ENCODE measurements at regions not wholly inside any gene's neighbourhood (a gene's known extent, or its start where the extent isn't known, plus 50 kb on each side); places are given as distances from the start of the nearest gene placed in this dataset.

DNA sequence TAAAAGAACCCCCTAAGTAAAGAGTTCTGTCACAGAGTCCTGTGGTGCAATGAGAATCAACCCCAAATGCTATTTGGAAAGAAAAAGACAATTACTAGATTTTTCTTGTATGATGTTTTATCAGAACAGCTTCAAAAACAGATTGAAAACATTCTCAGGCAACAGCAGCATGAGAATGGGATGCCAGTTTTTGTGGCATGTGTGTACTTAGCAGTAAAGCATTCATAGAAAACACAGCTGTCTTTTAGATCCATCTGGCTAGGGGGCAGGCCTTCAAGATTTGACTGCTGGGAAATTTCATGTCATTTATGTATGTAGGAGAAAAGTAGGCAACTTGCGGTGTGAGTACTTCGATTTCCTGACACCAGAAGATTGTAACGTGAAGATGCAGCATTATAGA, 170.5 kb upstream of the HTR2A start:
- no peak overlapping the region for H3K4me3 ChIP-seq (ENCODE audit: low read depth, low read length)
- no peaks in the 10 kb centered on the region for H3K36me3 ChIP-seq (ENCODE audit: control insufficient read depth, insufficient read depth, low read length)
- H3K27me3 ChIP-seq (ENCODE audit: control insufficient read depth, insufficient read depth, low read length), result no peaks in the 10 kb centered on the region
- DNase-seq (ENCODE audit: low read depth) (no peak), FAIRE-seq (no peak)
- TF ChIP-seq, protein P1, sequence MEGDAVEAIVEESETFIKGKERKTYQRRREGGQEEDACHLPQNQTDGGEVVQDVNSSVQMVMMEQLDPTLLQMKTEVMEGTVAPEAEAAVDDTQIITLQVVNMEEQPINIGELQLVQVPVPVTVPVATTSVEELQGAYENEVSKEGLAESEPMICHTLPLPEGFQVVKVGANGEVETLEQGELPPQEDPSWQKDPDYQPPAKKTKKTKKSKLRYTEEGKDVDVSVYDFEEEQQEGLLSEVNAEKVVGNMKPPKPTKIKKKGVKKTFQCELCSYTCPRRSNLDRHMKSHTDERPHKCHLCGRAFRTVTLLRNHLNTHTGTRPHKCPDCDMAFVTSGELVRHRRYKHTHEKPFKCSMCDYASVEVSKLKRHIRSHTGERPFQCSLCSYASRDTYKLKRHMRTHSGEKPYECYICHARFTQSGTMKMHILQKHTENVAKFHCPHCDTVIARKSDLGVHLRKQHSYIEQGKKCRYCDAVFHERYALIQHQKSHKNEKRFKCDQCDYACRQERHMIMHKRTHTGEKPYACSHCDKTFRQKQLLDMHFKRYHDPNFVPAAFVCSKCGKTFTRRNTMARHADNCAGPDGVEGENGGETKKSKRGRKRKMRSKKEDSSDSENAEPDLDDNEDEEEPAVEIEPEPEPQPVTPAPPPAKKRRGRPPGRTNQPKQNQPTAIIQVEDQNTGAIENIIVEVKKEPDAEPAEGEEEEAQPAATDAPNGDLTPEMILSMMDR (IDR thresholded peaks at IDR 0.05; ENCODE audit: insufficient read depth, low read length, severe bottlenecking), result no peak

- Histone ChIP-seq H3K27me3 (ENCODE audit: control insufficient read depth, insufficient read depth, low read length) (no peaks in the 10 kb centered on the region), H3K4me3 (ENCODE audit: low read depth, low read length) (no peak overlapping the region), H3K36me3 (ENCODE audit: control insufficient read depth, insufficient read depth, low read length) (no peaks in the 10 kb centered on the region)
- TF ChIP-seq, protein P1 (IDR thresholded peaks at IDR 0.05; ENCODE audit: insufficient read depth, low read length, severe bottlenecking), result no peak
- DNase-seq (ENCODE audit: low read depth) (no peak), FAIRE-seq (no peak)
Observed at GRCh38 chr13:47066226-47066625, 169.4 kb upstream of the HTR2A start.

- FAIRE-seq, result no peak
- no peak overlapping the region for H3K4me3 ChIP-seq (ENCODE audit: low read depth, low read length)
- no peak for DNase-seq (ENCODE audit: low read depth)
- no peaks in the 10 kb centered on the region for H3K36me3 ChIP-seq (ENCODE audit: control insufficient read depth, insufficient read depth, low read length)
- TF ChIP-seq, protein P1 (IDR thresholded peaks at IDR 0.05; ENCODE audit: insufficient read depth, low read length, severe bottlenecking), result no peak
- no peaks in the 10 kb centered on the region for H3K27me3 ChIP-seq (ENCODE audit: control insufficient read depth, insufficient read depth, low read length)
Observed at GRCh38 chr13:47064381-47064780, 167.5 kb upstream of the HTR2A start.

DNA sequence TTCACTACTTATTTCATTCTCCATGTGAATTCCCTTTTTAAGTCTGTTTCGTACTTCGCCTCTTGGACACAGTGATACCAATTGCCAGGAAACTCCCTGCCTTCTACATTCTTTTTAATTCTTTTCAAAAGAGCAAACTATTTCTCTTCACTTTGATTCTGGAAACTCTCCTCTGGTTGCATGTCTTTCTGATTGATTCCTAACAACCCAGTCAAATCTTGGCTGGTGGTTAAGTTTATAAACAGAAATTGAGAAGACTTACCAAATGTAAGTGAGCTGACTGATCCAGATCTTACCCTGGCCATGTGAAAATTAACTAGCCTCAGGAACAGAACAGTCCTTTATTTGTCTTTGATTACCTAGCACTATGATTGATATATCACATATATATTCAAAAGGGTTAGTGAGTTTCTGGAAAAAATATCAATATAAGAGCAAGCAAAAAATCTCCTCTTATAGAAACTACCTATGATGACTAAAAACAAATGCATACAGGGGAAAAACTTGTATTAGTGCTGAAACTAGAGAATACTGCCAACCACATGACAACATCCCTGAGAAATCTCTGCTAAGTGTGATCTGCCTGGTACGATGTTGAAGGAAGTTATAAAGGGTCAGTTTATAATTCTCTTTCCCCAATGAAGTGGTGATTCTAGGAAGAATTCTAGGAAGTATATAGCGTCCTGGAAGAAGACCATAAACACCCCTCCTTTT, 152.6 kb upstream of the HTR2A start:
- no peaks in the 10 kb centered on the region for H3K36me3 ChIP-seq (ENCODE audit: control insufficient read depth, insufficient read depth, low read length)
- TF ChIP-seq, protein P1 (IDR thresholded peaks at IDR 0.05; ENCODE audit: insufficient read depth, low read length, severe bottlenecking), result no peak
- H3K27me3 ChIP-seq (ENCODE audit: control insufficient read depth, insufficient read depth, low read length), result no peaks in the 10 kb centered on the region
- DNase-seq (ENCODE audit: low read depth) (no peak), FAIRE-seq (no peak)
- no peak overlapping the region for H3K4me3 ChIP-seq (ENCODE audit: low read depth, low read length)

- H3K4me3 ChIP-seq (ENCODE audit: low read depth, low read length), result no peak overlapping the region
- no peaks in the 10 kb centered on the region for H3K36me3 ChIP-seq (ENCODE audit: control insufficient read depth, insufficient read depth, low read length)
- TF ChIP-seq, protein P1 (IDR thresholded peaks at IDR 0.05; ENCODE audit: insufficient read depth, low read length, severe bottlenecking), result no peak
- FAIRE-seq, result no peak
- DNase-seq (ENCODE audit: low read depth), result no peak
- no peaks in the 10 kb centered on the region for H3K27me3 ChIP-seq (ENCODE audit: control insufficient read depth, insufficient read depth, low read length)
Observed at GRCh38 chr13:47046706-47047105, 149.9 kb upstream of the HTR2A start.

DNA sequence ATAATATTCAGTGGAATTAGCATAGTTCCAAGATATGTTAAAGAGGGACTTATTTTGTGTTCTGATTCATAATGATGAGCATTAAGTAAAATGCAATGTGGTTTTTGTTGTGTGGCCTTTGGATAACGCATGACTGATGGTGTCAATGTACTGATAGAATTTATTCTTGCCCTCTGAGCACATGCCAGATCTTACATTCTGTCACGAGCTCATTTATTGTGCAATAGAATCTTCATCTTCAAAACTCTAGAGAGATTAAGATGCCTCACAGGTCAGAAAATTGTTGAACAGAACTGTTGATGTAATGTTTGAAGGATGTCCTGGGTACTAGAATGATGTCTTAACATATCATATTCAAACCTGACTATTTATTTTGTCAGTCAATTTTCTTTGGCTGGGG, 148.0 kb upstream of the HTR2A start:
- no peak overlapping the region for H3K4me3 ChIP-seq (ENCODE audit: low read depth, low read length)
- H3K27me3 ChIP-seq (ENCODE audit: control insufficient read depth, insufficient read depth, low read length), result no peaks in the 10 kb centered on the region
- TF ChIP-seq, protein P1 (IDR thresholded peaks at IDR 0.05; ENCODE audit: insufficient read depth, low read length, severe bottlenecking), result no peak
- DNase-seq (ENCODE audit: low read depth) (no peak), FAIRE-seq (no peak)
- no peaks in the 10 kb centered on the region for H3K36me3 ChIP-seq (ENCODE audit: control insufficient read depth, insufficient read depth, low read length)
